ENCODE measurements at regions not wholly inside any gene's neighbourhood (a gene's known extent, or its start where the extent isn't known, plus 50 kb on each side); places are given as distances from the start of the nearest gene placed in this dataset.

- H3T11ph ChIP-seq (ENCODE audit: low read length) = no peak overlapping the region
- H2BK5ac ChIP-seq (ENCODE audit: insufficient read length, low read length) = no peak overlapping the region
- H4K91ac ChIP-seq (ENCODE audit: insufficient read length, low read depth, low read length) = no peak overlapping the region
- no peak overlapping the region for H2BK12ac ChIP-seq (ENCODE audit: insufficient read length, low read depth, low read length)
- H2BK20ac ChIP-seq (ENCODE audit: low read depth, low read length, poor library complexity, severe bottlenecking) = no peak overlapping the region
- no peak overlapping the region for H2BK120ac ChIP-seq (ENCODE audit: low read depth, low read length, poor library complexity, severe bottlenecking)
- no peak overlapping the region for H3K14ac ChIP-seq (ENCODE audit: insufficient read depth, low read length)
- H2AK5ac ChIP-seq (ENCODE audit: insufficient read length, low read length) = no peak overlapping the region
- H3K23ac ChIP-seq (ENCODE audit: insufficient read length, low read depth, low read length) = no peak overlapping the region
- H4K5ac ChIP-seq (ENCODE audit: insufficient read length, low read depth, low read length) = no peak overlapping the region
- no peak overlapping the region for H4K8ac ChIP-seq (replicated peaks; ENCODE audit: insufficient read length, low read depth, low read length)
- Mint-ChIP-seq H3K27me3 (ENCODE audit: low read depth) (no peaks in the 10 kb centered on the region), H3K36me3 (ENCODE audit: insufficient read depth in 1 of 3, low read depth in 3 of 3) (no peaks in the 10 kb centered on the region; a peak in 1 of 7 replicates), H3K27ac (no peak overlapping the region), H3K4me3 (no peak overlapping the region), H3K9me3 (no peaks in the 10 kb centered on the region; a peak in 1 of 5 replicates), H3K4me1 (no peaks in the 10 kb centered on the region)
- DNase-seq = no peak
- no peak for TF ChIP-seq CTCF (conservative IDR thresholded peaks at IDR 0.05)
- H3K23me2 ChIP-seq (ENCODE audit: insufficient read length, low read depth, low read length, poor library complexity, severe bottlenecking) = no peaks in the 10 kb centered on the region
- H3K4me2 ChIP-seq (ENCODE audit: insufficient read depth, insufficient read length, low read length) = no peak overlapping the region
- H3K4ac ChIP-seq (ENCODE audit: low read depth, low read length) = no peak overlapping the region
- no peaks in the 10 kb centered on the region for H3K9me3 ChIP-seq (ENCODE audit: control insufficient read depth, low read depth, low read length)
- H2AFZ ChIP-seq (ENCODE audit: low read length) = no peak overlapping the region
- H3K27ac ChIP-seq (ENCODE audit: insufficient read length, low read depth, low read length) = no peak overlapping the region
- no CpG with 5 or more reads among the region's 1 CpG for WGBS (ENCODE audit: extremely low coverage, insufficient read length, low lambda C conversion rate)
- no peaks in the 10 kb centered on the region for H3K27me3 ChIP-seq (ENCODE audit: insufficient read depth, low read length)
- no peak overlapping the region for H3K9ac ChIP-seq (ENCODE audit: extremely low read depth, insufficient read length, low read length)
- H3K56ac ChIP-seq (ENCODE audit: insufficient read length, low read depth, low read length) = no peak overlapping the region
- no peaks in the 10 kb centered on the region for H3K4me1 ChIP-seq (ENCODE audit: insufficient read depth, low read length)
- no peak overlapping the region for H2BK15ac ChIP-seq (ENCODE audit: low read depth, low read length)
- H3K79me1 ChIP-seq (ENCODE audit: insufficient read depth, low read depth, low read length, poor library complexity, severe bottlenecking) = no peaks in the 10 kb centered on the region
- no peaks in the 10 kb centered on the region for H3K79me2 ChIP-seq (ENCODE audit: insufficient read depth, low read length)
- H3K18ac ChIP-seq (ENCODE audit: insufficient read length, low read depth, low read length) = no peak overlapping the region
- H4K20me1 ChIP-seq (ENCODE audit: control insufficient read depth, insufficient read depth, insufficient read length) = no peaks in the 10 kb centered on the region
Measured at GRCh38 chr3:103601666-103602065, 1166.9 kb downstream of the ZPLD1 start.
